Mammary epithelial cell (primary cell): ENCODE measurements at regions not wholly inside any gene's neighbourhood (a gene's known extent, or its start where the extent isn't known, plus 50 kb on each side); places are given as distances from the start of the nearest gene placed in this dataset.

Source experiments
- EZH2 ChIP-seq: IDR thresholded peaks from 2 replicates; pipeline ENCODE4 v1.6.1; 2012; ENCODE audit warnings: low read length, inconsistent platforms, borderline replicate concordance
- TF ChIP-seq, protein P1 (sequence below), 2 donors: IDR thresholded peaks in 1 of 2; conservative IDR thresholded peaks in 1 of 2; 2 replicates each; pipeline ENCODE4 v1.5.1; 2011 to 2012; ENCODE audit warnings: inconsistent platforms in 2 of 2, low read length in 2 of 2, mild to moderate bottlenecking in 2 of 2, control low read depth in 1 of 2, low read depth in 1 of 2; ENCODE audit not compliant: insufficient read depth in 1 of 2; ENCODE audit errors: extremely low read depth in 1 of 2

DNA sequence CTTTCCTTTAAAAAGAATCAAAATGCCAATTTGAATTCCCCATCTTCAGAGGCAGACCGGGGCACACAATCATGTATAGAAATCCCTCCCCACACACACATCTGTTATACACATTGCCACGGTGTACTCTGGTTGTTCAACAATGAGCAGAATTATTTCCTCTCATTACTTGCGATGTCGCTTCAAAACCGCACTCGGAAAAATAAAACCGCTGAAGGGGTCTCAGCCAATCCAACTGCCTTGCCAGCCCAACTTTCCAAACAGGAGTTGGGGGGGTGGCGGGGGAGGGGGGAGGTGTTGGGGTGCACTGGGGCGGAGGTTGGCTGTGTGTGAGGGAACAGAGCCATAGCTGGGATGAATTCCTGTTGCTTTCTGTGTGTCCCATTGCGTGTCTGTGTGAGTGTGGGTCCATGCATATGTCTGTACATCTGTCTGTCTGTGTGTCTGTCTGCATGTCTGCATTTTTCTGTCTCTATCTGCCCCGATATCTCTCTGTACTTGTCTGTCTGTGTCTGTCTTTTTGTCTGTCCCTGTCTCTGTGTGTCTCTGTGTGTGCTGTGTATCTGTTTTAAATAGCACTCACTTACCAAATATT lies 163.6 kb upstream of the TBX3 start:
- TF ChIP-seq, protein P1, sequence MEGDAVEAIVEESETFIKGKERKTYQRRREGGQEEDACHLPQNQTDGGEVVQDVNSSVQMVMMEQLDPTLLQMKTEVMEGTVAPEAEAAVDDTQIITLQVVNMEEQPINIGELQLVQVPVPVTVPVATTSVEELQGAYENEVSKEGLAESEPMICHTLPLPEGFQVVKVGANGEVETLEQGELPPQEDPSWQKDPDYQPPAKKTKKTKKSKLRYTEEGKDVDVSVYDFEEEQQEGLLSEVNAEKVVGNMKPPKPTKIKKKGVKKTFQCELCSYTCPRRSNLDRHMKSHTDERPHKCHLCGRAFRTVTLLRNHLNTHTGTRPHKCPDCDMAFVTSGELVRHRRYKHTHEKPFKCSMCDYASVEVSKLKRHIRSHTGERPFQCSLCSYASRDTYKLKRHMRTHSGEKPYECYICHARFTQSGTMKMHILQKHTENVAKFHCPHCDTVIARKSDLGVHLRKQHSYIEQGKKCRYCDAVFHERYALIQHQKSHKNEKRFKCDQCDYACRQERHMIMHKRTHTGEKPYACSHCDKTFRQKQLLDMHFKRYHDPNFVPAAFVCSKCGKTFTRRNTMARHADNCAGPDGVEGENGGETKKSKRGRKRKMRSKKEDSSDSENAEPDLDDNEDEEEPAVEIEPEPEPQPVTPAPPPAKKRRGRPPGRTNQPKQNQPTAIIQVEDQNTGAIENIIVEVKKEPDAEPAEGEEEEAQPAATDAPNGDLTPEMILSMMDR (conservative IDR thresholded peaks at IDR 0.05 in 1 of 2, IDR thresholded peaks at IDR 0.05 in 1 of 2; ENCODE audit: extremely low read depth in 1 of 2, insufficient read depth in 1 of 2, low read depth in 1 of 2, low read length in 2 of 2), result no peak
- no peak for TF ChIP-seq EZH2
